ENCODE measurements at regions not wholly inside any gene's neighbourhood (a gene's known extent, or its start where the extent isn't known, plus 50 kb on each side); places are given as distances from the start of the nearest gene placed in this dataset.

GRCh38 chr1:34684266-34684665, 70.6 kb upstream of the GJB5 start:
- no peak for TF ChIP-seq CTCF (IDR thresholded peaks at IDR 0.05; ENCODE audit: insufficient read depth, low read depth, low read length)
- no peak overlapping the region for H3K4me3 ChIP-seq (ENCODE audit: low read depth, low read length)
- no peak for DNase-seq (ENCODE audit: low read depth)

GRCh38 chr1:34685225-34685624, 69.6 kb upstream of the GJB5 start:
- no peak overlapping the region for H3K4me3 ChIP-seq (ENCODE audit: low read depth, low read length)
- TF ChIP-seq CTCF (IDR thresholded peaks at IDR 0.05; ENCODE audit: insufficient read depth, low read depth, low read length) = no peak
- no peak for DNase-seq (ENCODE audit: low read depth)

- TF ChIP-seq CTCF (IDR thresholded peaks at IDR 0.05; ENCODE audit: insufficient read depth, low read depth, low read length) = no peak
- no peak for DNase-seq (ENCODE audit: low read depth)
These were observed 68.3 kb upstream of the GJB5 start for GRCh38 chr1:34686531-34686930.

GRCh38 chr1:34688006-34688741, 66.7 kb upstream of the GJB5 start:
- no peak for TF ChIP-seq CTCF (IDR thresholded peaks at IDR 0.05; ENCODE audit: insufficient read depth, low read depth, low read length)
- H3K4me3 ChIP-seq (ENCODE audit: low read depth, low read length) = no peak overlapping the region
- DNase-seq (ENCODE audit: low read depth) = no peak

More at GRCh38 chr1:34686531-34686930, 68.3 kb upstream of the GJB5 start:
- H3K4me3 ChIP-seq (ENCODE audit: low read depth, low read length) = no peak overlapping the region

- DNase-seq (ENCODE audit: low read depth) = no peak
- TF ChIP-seq CTCF (IDR thresholded peaks at IDR 0.05; ENCODE audit: insufficient read depth, low read depth, low read length) = no peak
- H3K4me3 ChIP-seq (ENCODE audit: low read depth, low read length) = no peak overlapping the region
These were observed 64.6 kb upstream of the GJB5 start for GRCh38 chr1:34690269-34690668.

- DNase-seq (ENCODE audit: low read depth) = no peak
- no peak overlapping the region for H3K4me3 ChIP-seq (ENCODE audit: low read depth, low read length)
- no peak for TF ChIP-seq CTCF (IDR thresholded peaks at IDR 0.05; ENCODE audit: insufficient read depth, low read depth, low read length)
These were observed 61.8 kb upstream of the GJB5 start for GRCh38 chr1:34693081-34693480.

GRCh38 chr1:34694383-34694782, 60.5 kb upstream of the GJB5 start:
- no peak for DNase-seq (ENCODE audit: low read depth)
- H3K4me3 ChIP-seq (ENCODE audit: low read depth, low read length) = no peak overlapping the region
- no peak for TF ChIP-seq CTCF (IDR thresholded peaks at IDR 0.05; ENCODE audit: insufficient read depth, low read depth, low read length)

Data from fibroblast of villous mesenchyme (primary cell).